Jurkat, Clone E6-1 (cell line): ENCODE measurements at regions not wholly inside any gene's neighbourhood (a gene's known extent, or its start where the extent isn't known, plus 50 kb on each side); places are given as distances from the start of the nearest gene placed in this dataset.
A peak's percentile ranks its signal among the peaks of the same experiment; 100 is the strongest.
"Not testable (repeated sequence)": the region's sequence is repeated elsewhere in the genome, so short reads cannot be mapped to it uniquely, and the experiment has no call there.

Experiments
- DNase-seq: peaks from one replicate; pipeline ENCODE4 v3.0.0-alpha.2; 2011; ENCODE audit warnings: low read depth, low spot score
- H3K4me3 ChIP-seq: 2 replicates; pipeline ENCODE4 v1.5.1; 2011; ENCODE audit warnings: mild to moderate bottlenecking, low read length, control low read depth, moderate library complexity

- no peak for DNase-seq
- H3K4me3 ChIP-seq, result no peak overlapping the region
Measured at GRCh38 chr16:55012793-55013192, 82.1 kb downstream of the IRX5 start.

DNA sequence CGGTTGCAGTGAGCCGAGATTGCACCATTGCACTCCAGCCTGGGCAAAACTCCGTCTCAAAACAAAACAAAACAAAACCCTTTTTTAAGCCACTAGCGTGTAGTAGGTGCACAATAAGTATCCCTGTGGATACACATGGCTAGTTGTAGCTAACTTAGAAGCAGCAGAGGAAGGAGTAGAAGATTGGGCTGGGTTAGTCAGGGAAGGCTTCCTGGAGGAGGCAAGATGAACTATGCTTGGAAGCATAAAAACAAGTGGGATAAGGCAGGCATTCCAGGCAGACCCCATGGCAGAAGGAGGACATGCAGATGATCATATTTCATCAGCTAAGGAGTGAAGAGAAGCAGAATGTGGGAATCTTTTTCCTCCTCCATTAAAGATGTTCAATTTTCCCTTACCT lies 83.4 kb downstream of the IRX5 start:
- DNase-seq, result no peak
- H3K4me3 ChIP-seq, result no peak overlapping the region

- no peak overlapping the region for H3K4me3 ChIP-seq
- DNase-seq, result no peak
Measured at GRCh38 chr16:55015181-55015913, 84.7 kb downstream of the IRX5 start.

DNA sequence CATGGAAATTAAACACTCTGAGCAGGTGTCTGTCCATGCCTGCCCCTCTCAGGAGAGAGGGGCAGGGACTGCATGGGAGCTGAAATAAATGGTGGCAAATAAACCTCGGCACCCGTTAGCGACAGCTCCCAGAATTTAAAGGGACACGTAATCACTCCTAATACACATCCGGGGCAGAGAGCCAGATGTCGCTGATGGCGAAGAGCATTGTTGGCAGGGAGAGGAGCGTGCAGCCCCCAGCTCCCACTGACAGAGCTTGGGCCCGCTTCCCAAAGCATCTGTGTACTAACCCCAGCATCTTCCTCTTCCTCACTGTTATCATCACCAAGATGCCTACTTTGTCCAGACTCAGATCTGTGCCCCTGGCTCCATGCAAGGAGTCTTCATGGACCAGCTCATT lies 85.8 kb downstream of the IRX5 start:
- DNase-seq, result no peak
- no peak overlapping the region for H3K4me3 ChIP-seq

DNA sequence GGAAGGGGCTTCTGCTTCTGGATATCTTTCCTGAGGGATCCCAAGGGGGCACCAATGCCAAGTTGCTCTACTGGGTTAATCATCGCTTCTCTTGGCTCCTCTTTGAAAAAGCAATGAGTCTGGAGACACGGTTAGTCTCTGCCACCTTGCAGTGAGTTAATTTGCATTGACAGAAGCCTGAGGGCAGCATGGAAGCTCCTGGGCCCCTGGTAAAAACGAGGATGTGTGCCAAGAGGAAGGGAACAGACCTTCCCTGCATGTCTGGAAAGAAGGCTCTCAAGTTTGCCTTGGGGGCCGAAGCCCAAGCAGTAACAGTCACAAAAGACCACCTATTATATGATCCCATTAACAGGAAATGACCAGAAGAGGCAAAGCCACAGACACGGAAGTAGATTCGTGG lies 86.7 kb downstream of the IRX5 start:
- no peak overlapping the region for H3K4me3 ChIP-seq
- no peak for DNase-seq

- DNase-seq, result no peak
- no peak overlapping the region for H3K4me3 ChIP-seq
Measured at GRCh38 chr16:55018881-55019280, 88.2 kb downstream of the IRX5 start.

- DNase-seq, result no peak
- H3K4me3 ChIP-seq, result no peak overlapping the region
Measured at GRCh38 chr16:55019419-55020131, 88.9 kb downstream of the IRX5 start.

DNA sequence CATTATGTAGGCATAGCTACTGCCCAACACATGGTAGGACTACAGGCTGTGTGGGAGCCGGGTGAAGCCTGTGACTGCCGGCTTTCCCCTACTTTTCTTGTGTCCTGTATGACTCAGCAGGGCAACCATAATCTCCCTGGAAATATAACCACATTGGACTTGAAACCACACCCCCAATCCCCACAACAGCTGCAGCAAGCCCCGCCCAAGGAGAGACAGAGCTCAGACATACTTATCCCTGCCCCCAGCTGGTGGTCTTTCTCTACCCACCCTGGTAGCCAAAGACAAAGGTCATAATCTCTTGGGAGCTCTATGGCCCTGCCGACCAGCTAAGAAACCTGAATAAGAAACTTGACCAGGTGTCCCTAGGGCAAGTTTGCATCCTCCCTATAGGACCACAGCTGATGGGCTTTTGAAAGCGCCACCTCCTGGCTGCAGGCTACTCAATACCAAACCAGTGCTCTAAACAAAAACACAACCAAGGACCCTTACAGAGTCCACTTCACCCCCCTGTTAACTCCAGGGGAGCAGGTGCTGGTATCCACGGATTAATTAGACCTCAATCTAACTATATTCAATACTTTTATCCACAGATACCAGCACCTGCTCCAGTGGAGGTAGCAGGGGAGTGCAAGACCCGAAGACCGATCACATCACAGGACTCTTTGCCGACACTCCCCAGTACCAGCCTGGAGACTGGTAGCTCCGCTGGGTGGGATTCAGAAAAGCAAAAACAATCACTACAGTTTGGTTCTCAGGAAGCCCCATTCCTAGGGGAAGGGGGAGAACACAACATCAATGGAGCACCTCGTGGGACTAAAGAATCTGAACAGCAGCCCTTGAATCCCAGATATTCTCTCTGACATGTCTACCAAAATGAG lies 91.2 kb downstream of the IRX5 start:
- H3K4me3 ChIP-seq, result no peak overlapping the region
- DNase-seq, result peak; percentile 54

DNA sequence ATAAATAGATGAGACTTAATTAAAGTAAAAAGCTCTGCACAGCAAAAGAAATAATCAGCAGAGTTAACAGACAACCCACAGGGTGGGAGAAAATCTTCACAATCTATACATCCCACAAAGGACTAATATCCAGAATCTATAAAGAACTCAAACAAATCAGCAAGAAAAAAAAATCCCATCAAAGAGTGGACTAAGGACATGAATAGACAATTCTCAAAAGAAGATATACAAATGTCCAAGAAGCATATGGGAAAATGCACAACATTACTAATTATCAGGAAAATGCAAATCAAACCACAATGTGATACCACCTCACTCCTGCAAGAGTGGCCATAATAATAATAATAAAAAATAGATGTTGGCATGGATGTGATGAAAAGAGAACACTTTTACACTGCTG lies 96.6 kb downstream of the IRX5 start:
- not testable (repeated sequence) for H3K4me3 ChIP-seq, DNase-seq

GRCh38 chr16:55029509-55029908 lies 98.8 kb downstream of the IRX5 start:
- no peak for DNase-seq
- no peak overlapping the region for H3K4me3 ChIP-seq

DNA sequence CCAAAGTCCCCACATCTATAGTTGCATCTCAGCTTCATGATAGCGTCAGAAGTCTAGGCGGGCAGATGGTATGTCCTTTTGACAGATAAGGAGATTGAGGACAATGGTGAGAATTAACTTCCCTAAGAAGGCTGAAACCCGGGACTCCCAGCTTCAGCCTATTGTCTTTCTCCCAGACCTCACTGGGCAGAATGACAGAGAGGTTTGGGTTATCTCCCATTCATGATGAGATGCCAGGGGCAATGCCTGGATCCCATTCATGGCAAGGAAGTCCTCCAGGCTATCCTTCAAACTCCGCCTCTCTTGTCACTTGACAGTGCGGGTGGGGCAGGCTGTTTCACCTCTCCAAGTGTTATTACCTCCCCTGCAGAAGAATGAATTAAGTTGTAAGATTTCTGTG lies 100.3 kb downstream of the IRX5 start:
- H3K4me3 ChIP-seq, result no peak overlapping the region
- no peak for DNase-seq

GRCh38 chr16:55031481-55031880 lies 100.8 kb downstream of the IRX5 start:
- no peak for DNase-seq
- no peak overlapping the region for H3K4me3 ChIP-seq

DNA sequence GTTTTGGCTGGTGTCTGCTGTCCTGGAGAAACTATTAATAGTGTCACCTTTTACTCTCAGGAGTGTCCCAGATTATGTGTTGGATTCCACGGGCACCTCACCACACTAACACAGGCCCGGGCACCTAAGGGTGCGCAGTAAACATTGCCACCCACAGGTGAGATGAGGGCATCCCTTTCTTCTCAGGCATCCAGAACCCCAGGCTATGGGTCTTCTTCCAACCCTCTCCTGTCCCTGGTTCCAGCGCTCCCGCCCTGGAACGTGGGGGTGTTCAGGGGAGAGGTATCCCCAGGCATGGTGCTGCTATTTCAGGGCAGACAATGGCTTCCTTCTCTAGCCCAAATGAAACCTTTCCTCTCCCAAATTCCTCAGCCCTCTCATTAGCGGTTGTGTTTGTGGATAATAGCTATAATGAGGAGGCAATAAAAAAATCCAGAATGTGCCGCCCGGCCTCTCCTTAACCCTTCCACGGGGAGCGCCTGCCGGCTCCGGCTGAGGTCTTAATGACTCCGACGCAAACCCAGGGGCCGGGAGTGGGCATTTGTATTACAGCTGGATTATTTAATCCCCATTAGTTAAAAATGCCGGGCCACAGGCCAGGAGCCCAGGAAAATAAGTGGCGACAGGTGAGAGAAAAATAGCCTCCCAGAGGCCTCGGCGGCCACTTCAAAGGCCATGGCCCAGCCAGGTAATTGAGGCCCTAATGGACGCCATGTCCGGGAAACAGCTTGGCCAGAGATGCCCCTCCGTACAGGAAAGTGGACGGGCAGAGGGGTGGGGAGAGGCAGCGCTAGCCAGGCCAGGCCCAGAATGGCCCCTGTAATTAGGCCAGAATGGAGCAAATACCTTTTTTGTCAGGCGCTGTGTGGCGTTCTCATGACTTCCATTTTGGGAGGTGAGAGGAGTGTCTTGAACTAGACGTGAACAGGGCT lies 102.8 kb downstream of the IRX5 start:
- no peak overlapping the region for H3K4me3 ChIP-seq
- DNase-seq, result no peak

DNA sequence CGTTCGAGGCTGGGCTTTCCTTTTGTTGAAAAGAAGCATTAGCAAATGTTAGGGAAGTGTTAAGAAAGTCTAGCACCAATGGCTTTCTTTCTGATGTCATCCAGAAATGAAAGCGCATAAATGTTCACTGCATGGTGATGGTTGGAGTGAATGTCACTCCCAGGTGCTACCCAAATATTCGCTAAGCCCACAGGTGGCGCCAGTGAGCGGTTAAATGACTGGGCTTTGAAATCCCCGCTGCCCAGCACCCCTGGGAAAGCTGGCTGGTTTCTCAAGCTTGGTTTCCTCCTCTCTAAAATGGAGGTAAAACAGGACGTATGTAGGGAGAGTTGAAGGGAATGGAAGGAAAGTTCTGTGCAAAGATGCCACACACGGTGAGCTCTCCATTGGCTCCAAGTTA lies 104.4 kb downstream of the IRX5 start:
- H3K4me3 ChIP-seq, result no peak overlapping the region
- DNase-seq, result peak; percentile 31

DNA sequence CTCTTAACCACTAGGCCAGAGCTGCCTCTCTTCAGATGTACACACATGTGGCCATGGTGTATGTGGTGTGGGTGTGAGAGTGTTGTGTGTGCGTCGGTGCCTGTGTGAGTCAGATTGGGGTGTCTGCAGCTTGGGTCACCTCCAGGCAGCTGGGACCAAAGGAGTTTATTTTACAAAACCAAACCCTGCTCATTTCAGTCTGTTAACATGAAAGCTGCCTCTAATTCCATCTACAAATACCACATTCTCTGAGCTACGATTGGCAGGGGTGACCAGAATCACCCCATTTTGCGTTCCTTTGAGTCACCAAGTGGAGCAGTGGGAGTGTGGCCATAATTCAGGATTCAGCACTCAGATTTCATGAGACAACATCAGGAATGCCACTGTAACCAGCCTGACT lies 105.3 kb downstream of the IRX5 start:
- no peak for DNase-seq
- no peak overlapping the region for H3K4me3 ChIP-seq

- H3K4me3 ChIP-seq, result no peak overlapping the region
- DNase-seq, result no peak
Measured at GRCh38 chr16:55036371-55036821, 105.7 kb downstream of the IRX5 start.

GRCh38 chr16:55037046-55037445 lies 106.4 kb downstream of the IRX5 start:
- no peak overlapping the region for H3K4me3 ChIP-seq
- no peak for DNase-seq

- no peak for DNase-seq
- no peak overlapping the region for H3K4me3 ChIP-seq
Measured at GRCh38 chr16:55037966-55038365, 107.3 kb downstream of the IRX5 start.

- no peak overlapping the region for H3K4me3 ChIP-seq
- no peak for DNase-seq
Measured at GRCh38 chr16:55039042-55039441, 108.4 kb downstream of the IRX5 start.
